ENCODE measurements at regions not wholly inside any gene's neighbourhood (a gene's known extent, or its start where the extent isn't known, plus 50 kb on each side); places are given as distances from the start of the nearest gene placed in this dataset.

DNA sequence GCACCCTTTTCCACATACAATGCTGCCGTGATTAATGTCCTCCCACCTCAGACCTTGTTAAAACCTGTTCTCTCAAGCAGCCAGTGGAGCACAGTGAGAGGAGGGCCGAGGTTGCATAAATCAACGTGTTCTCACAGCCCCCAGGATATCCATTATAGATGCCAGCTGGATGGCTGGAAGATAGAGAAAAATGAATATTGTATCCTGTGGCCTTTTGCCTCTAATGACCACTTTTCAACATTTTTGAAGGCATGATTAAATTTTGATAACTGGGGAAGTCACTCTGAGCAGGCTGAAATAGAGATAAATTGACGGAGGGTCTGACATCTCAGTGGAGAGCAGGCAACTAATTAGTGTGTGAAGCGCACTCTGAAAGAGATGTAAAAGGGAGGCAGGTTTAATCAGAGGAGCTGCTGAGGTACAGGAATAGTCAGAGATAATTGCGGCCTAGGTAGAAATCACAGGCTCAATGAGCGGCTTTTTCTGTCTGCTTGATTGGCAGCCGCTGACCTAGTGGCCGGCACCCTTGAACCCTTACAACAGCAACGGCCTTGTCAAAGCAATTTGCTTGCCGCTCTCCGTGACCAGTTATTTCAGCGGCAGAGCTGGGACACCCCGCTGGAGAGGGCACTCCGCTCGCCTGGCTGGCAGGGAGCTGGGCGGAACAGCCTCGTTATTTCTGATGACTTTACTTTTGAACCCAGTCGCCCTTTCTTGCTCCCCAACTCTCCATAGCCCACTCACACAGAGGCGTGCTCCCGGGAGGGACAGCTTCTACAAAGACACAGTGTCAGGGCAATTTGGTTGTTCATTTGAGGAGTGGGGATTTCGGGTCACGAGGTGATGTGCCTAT lies 560.7 kb downstream of the PSAT1 start:
- TF ChIP-seq, protein P1, sequence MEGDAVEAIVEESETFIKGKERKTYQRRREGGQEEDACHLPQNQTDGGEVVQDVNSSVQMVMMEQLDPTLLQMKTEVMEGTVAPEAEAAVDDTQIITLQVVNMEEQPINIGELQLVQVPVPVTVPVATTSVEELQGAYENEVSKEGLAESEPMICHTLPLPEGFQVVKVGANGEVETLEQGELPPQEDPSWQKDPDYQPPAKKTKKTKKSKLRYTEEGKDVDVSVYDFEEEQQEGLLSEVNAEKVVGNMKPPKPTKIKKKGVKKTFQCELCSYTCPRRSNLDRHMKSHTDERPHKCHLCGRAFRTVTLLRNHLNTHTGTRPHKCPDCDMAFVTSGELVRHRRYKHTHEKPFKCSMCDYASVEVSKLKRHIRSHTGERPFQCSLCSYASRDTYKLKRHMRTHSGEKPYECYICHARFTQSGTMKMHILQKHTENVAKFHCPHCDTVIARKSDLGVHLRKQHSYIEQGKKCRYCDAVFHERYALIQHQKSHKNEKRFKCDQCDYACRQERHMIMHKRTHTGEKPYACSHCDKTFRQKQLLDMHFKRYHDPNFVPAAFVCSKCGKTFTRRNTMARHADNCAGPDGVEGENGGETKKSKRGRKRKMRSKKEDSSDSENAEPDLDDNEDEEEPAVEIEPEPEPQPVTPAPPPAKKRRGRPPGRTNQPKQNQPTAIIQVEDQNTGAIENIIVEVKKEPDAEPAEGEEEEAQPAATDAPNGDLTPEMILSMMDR (conservative IDR thresholded peaks at IDR 0.05), result no peak
- no peak for TF ChIP-seq ZFX (IDR thresholded peaks at IDR 0.05)
